Activated CD8-positive, alpha-beta T cell treated with anti-CD3 and anti-CD28 coated beads, Interleukin-2, amount 10 ng/mL, durations not matched to agents 7 days and 5 days (primary cell): ENCODE measurements at regions not wholly inside any gene's neighbourhood (a gene's known extent, or its start where the extent isn't known, plus 50 kb on each side); places are given as distances from the start of the nearest gene placed in this dataset.
"Not testable (repeated sequence)": the region's sequence is repeated elsewhere in the genome, so short reads cannot be mapped to it uniquely, and the experiment has no call there.

Experiments
- ATAC-seq: fragments of 150-1000 bp; cut with Tn5 transposase; one replicate; pipeline ENCODE4 v1.10.0; 2021; ENCODE audit warnings: moderate library complexity
- CTCF ChIA-PET: fragments of 350-600 bp; sonication (Branson Sonifier 250); formaldehyde crosslinking; loops from one replicate; lab custom pipeline; 2021; ENCODE audit warnings: antibody characterized with exemption; lab: Charles Lee
- POLR2A ChIA-PET: fragments of 350-600 bp; sonication (Branson Sonifier 250); formaldehyde crosslinking; loops from one replicate; lab custom pipeline; 2021; ENCODE audit warnings: antibody characterized with exemption; lab: Charles Lee
- DNase-seq: peaks from one replicate; pipeline ENCODE4 v3.0.0-alpha.2; 2020
- H3K27ac Mint-ChIP-seq: one replicate; pipeline ENCODE4 v1.8.0; 2021; ENCODE audit warnings: mild to moderate bottlenecking, mixed read lengths
- H3K27me3 Mint-ChIP-seq: one replicate; pipeline ENCODE4 v1.8.0; 2021; ENCODE audit warnings: low read depth, mixed read lengths
- H3K36me3 Mint-ChIP-seq: one replicate; pipeline ENCODE4 v1.8.0; 2021; ENCODE audit warnings: low read depth, mixed read lengths
- H3K4me1 Mint-ChIP-seq: one replicate; pipeline ENCODE4 v1.8.0; 2021; ENCODE audit warnings: low read depth, mixed read lengths
- H3K4me3 Mint-ChIP-seq: one replicate; pipeline ENCODE4 v1.8.0; 2021; ENCODE audit warnings: mild to moderate bottlenecking, mixed read lengths
- H3K9me3 Mint-ChIP-seq: one replicate; pipeline ENCODE4 v1.8.0; 2022; ENCODE audit warnings: mixed read lengths; ENCODE audit not compliant: insufficient read depth

GRCh38 chr10:33015761-33016547, 57.9 kb upstream of the ITGB1 start:
- H3K9me3 Mint-ChIP-seq = no peaks in the 10 kb centered on the region
- ATAC-seq (no peak), DNase-seq (no peak)
- no peak overlapping the region for H3K27ac Mint-ChIP-seq
- no peaks in the 10 kb centered on the region for H3K4me1 Mint-ChIP-seq
- CTCF ChIA-PET = no interaction called here
- peaks cover 2% of the 10 kb centered on the region for H3K27me3 Mint-ChIP-seq
- H3K36me3 Mint-ChIP-seq = no peaks in the 10 kb centered on the region
- no peak overlapping the region for H3K4me3 Mint-ChIP-seq
- POLR2A ChIA-PET = no interaction called here

DNA sequence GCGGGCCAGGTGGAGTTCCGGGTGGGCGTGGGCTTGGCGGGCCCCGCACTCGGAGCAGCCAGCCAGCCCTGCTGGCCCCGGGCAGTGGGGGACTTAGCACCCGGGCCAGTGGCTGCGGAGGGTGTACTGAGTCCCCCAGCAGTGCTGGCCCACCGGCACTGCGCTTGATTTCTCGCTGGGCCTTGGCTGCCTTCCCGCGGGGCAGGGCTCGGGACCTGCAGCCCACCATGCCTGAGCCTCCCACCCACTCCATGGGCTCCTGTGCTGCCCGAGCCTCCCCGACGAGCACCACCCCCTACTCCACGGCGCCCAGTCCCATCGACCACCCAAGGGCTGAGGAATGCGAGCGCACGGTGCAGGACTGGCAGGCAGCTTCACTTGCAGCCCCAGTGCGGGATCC, 55.3 kb upstream of the ITGB1 start:
- H3K9me3 Mint-ChIP-seq, H3K36me3 Mint-ChIP-seq, DNase-seq, POLR2A ChIA-PET, H3K4me3 Mint-ChIP-seq, CTCF ChIA-PET, ATAC-seq, H3K27ac Mint-ChIP-seq: not testable (repeated sequence)
- H3K4me1 Mint-ChIP-seq = peaks cover 20% of the 10 kb centered on the region
- peaks cover 12% of the 10 kb centered on the region for H3K27me3 Mint-ChIP-seq

DNA sequence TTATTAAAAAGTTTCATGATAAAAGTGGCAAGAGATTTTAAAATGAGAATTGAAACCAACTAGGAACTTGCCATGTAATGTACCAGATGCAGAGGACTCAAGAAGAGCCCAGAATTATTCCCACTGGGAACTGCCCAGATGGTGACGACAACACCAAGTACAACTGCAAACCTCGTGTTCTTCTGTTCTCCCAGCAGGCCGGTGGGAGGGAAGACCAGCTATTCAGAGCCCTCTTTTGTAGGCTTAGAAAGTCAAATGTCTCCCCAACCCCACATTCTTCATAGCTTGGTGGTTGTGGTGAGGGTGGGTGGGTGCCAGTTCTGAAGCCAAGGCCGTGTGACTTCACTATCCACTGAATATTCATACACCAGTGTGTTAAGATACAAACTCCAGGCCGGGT, 54.3 kb upstream of the ITGB1 start:
- Mint-ChIP-seq H3K27me3 (peaks cover 12% of the 10 kb centered on the region), H3K36me3 (no peaks in the 10 kb centered on the region), H3K4me1 (peaks cover 20% of the 10 kb centered on the region), H3K27ac (no peak overlapping the region), H3K4me3 (no peak overlapping the region), H3K9me3 (no peaks in the 10 kb centered on the region)
- ChIA-PET CTCF (no interaction called here), POLR2A (no interaction called here)
- DNase-seq (no peak), ATAC-seq (no peak)

DNA sequence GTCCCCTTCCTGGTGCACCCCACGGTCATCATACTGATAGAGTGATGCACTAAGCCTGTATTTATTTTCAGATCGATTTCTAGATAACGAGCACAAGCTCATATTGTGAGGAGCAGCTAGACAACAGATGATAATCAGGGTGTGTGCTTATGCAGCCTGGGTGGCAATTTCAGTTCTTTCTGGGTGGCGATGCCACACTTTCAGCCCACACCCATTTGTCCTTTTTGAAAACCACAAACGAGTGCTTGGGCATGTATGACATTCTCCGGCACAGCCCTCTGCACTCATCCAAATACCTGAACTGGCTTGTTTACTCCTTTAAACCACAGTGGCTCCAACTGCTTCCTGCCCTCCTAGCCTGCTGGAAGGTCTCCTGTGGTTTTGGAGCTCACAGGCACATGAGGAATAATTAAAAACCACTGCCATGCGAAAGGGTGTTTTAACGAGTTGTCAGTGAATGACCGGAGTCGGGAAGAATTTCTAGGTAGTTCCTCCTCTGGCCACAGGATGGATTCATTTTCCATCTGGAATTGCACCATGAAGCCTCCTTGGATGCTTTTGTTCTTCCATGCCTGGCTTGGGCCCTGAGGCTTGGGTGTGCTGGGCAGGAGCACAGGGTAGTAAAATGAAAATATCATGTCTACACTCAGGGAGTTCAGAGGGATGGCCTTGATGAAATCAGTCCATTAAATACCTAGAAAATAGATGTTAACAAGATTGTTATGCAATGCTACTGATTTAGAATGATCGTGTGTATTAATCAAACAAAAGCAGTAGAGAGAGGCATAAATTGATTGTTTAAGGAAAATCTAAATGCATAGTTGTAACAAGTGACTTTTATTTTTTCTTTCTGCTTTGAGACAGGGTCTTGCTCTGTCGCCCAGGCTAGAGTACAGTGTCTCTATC, 52.4 kb upstream of the ITGB1 start:
- Mint-ChIP-seq H3K27me3 (peaks cover 12% of the 10 kb centered on the region), H3K36me3 (no peaks in the 10 kb centered on the region), H3K27ac (no peak overlapping the region), H3K4me1 (peaks cover 26% of the 10 kb centered on the region), H3K9me3 (no peaks in the 10 kb centered on the region), H3K4me3 (no peak overlapping the region)
- ChIA-PET POLR2A (no interaction called here), CTCF (interaction anchor here (0.9 to 3.2 kb wide), 12 partner anchors 8 to 222 kb away, joined by 3 to 33 read pairs (median 11); no protein-coding TSS in a partner anchor)
- DNase-seq = no peak
- no peak for ATAC-seq

- Mint-ChIP-seq H3K4me3 (no peak overlapping the region), H3K27me3 (peaks cover 12% of the 10 kb centered on the region), H3K4me1 (peaks cover 29% of the 10 kb centered on the region), H3K36me3 (no peaks in the 10 kb centered on the region), H3K27ac (no peak overlapping the region), H3K9me3 (no peaks in the 10 kb centered on the region)
- CTCF ChIA-PET = interaction anchor here (0.6 to 3.2 kb wide), 58 partner anchors 8 to 1088 kb away, joined by 3 to 33 read pairs (median 4); partner anchors contain the start of gene CCDC7
- POLR2A ChIA-PET = interaction anchor here (1.2 kb wide), 1 partner anchor 52 kb away, joined by 3 read pairs; no protein-coding TSS in a partner anchor
- ATAC-seq = no peak
- no peak for DNase-seq
Measured at GRCh38 chr10:33009244-33010131, 51.5 kb upstream of the ITGB1 start.

GRCh38 chr10:33008499-33009243, 50.6 kb upstream of the ITGB1 start:
- CTCF ChIA-PET = interaction anchor here (0.6 to 3.2 kb wide), 56 partner anchors 9 to 1087 kb away, joined by 3 to 33 read pairs (median 4); partner anchors contain the start of gene CCDC7
- peak; percentile 70 for DNase-seq

GRCh38 chr10:33007731-33008381, 49.8 kb upstream of the ITGB1 start:
- CTCF ChIA-PET = interaction anchor here (1.2 kb wide), 3 partner anchors 53 to 832 kb away, joined by 3 read pairs; no protein-coding TSS in a partner anchor
- ATAC-seq, H3K27ac Mint-ChIP-seq, H3K36me3 Mint-ChIP-seq, H3K9me3 Mint-ChIP-seq, DNase-seq, H3K4me3 Mint-ChIP-seq, POLR2A ChIA-PET: not testable (repeated sequence)
- peaks cover 15% of the 10 kb centered on the region for H3K27me3 Mint-ChIP-seq
- H3K4me1 Mint-ChIP-seq = peaks cover 29% of the 10 kb centered on the region

More at GRCh38 chr10:33008499-33009243, 50.6 kb upstream of the ITGB1 start:
- Mint-ChIP-seq H3K4me1 (peaks cover 29% of the 10 kb centered on the region), H3K27ac (no peak overlapping the region), H3K9me3 (no peaks in the 10 kb centered on the region), H3K4me3 (peak overlapping the region; percentile 53), H3K27me3 (peaks cover 12% of the 10 kb centered on the region), H3K36me3 (no peaks in the 10 kb centered on the region)
- POLR2A ChIA-PET = interaction anchor here (1.2 kb wide), 1 partner anchor 51 kb away, joined by 3 read pairs; no protein-coding TSS in a partner anchor
- peak; percentile 56 for ATAC-seq
